Activated naive CD4-positive, alpha-beta T cell treated with anti-CD3 and anti-CD28 coated beads, Interleukin-2, amount 50 U/mL, for 72 hours (primary cell): ENCODE measurements at regions not wholly inside any gene's neighbourhood (a gene's known extent, or its start where the extent isn't known, plus 50 kb on each side); places are given as distances from the start of the nearest gene placed in this dataset.

Experiments
- ATAC-seq, 2 donors: fragments of 150-1000 bp; cut with Tn5 transposase; 2 replicates each; pipeline ENCODE4 v1.10.0; 2021; ENCODE audit warnings: mild to moderate bottlenecking in 2 of 2, moderate library complexity in 2 of 2
- DNase-seq, 2 donors: peaks; one replicate each; pipeline ENCODE4 v3.0.0; 2021 to 2022; ENCODE audit warnings: low spot score in 2 of 2
- H3K27ac Mint-ChIP-seq, 2 donors: one replicate each; pipeline ENCODE4 v1.8.0; 2022; ENCODE audit warnings: mild to moderate bottlenecking in 2 of 2, mixed read lengths in 2 of 2
- H3K36me3 Mint-ChIP-seq, 2 donors: one replicate each; pipeline ENCODE4 v1.8.0; 2022; ENCODE audit warnings: mixed read lengths in 2 of 2
- H3K9me3 Mint-ChIP-seq, 2 donors: one replicate each; pipeline ENCODE4 v1.8.0; 2022; ENCODE audit warnings: mixed read lengths in 2 of 2

- no peak overlapping the region for H3K27ac Mint-ChIP-seq
- H3K36me3 Mint-ChIP-seq = no peaks in the 10 kb centered on the region
- H3K9me3 Mint-ChIP-seq = no peaks in the 10 kb centered on the region
- no peak for DNase-seq
- ATAC-seq = no peak
Measured at GRCh38 chr7:3218411-3219225, 82.4 kb upstream of the SDK1 start.

- Mint-ChIP-seq H3K27ac (no peak overlapping the region), H3K36me3 (peaks cover 7 to 29% of the 10 kb centered on the region in 2 donors), H3K9me3 (peaks cover 6 to 22% of the 10 kb centered on the region in 2 donors)
- DNase-seq = no peak
- ATAC-seq = no peak
Measured at GRCh38 chr7:3229904-3230470, 71.1 kb upstream of the SDK1 start.

- no peak for ATAC-seq
- H3K27ac Mint-ChIP-seq = no peak overlapping the region
- peaks cover 13 to 30% of the 10 kb centered on the region in 2 donors for H3K9me3 Mint-ChIP-seq
- no peak for DNase-seq
- peaks cover 15 to 37% of the 10 kb centered on the region in 2 donors for H3K36me3 Mint-ChIP-seq
Measured at GRCh38 chr7:3230908-3231307, 70.1 kb upstream of the SDK1 start.

- Mint-ChIP-seq H3K9me3 (peaks cover 13 to 41% of the 10 kb centered on the region in 2 donors), H3K27ac (no peak overlapping the region), H3K36me3 (peaks cover 15 to 48% of the 10 kb centered on the region in 2 donors)
- DNase-seq = no peak
- ATAC-seq = no peak
Measured at GRCh38 chr7:3232228-3232627, 68.8 kb upstream of the SDK1 start.

- DNase-seq (no peak), ATAC-seq (no peak)
- no peak overlapping the region for H3K27ac Mint-ChIP-seq
- peaks cover 19 to 48% of the 10 kb centered on the region in 2 donors for H3K9me3 Mint-ChIP-seq
- peaks cover 22 to 55% of the 10 kb centered on the region in 2 donors for H3K36me3 Mint-ChIP-seq
Measured at GRCh38 chr7:3233301-3233700, 67.8 kb upstream of the SDK1 start.

- Mint-ChIP-seq H3K36me3 (peaks cover 22 to 50% of the 10 kb centered on the region in 2 donors), H3K9me3 (peaks cover 19 to 47% of the 10 kb centered on the region in 2 donors), H3K27ac (no peak overlapping the region)
- DNase-seq (no peak), ATAC-seq (no peak)
Measured at GRCh38 chr7:3234051-3234450, 67.0 kb upstream of the SDK1 start.

GRCh38 chr7:3234851-3235250, 66.2 kb upstream of the SDK1 start:
- Mint-ChIP-seq H3K27ac (no peak overlapping the region), H3K9me3 (peaks cover 15 to 39% of the 10 kb centered on the region in 2 donors), H3K36me3 (peaks cover 18 to 42% of the 10 kb centered on the region in 2 donors)
- no peak for ATAC-seq
- DNase-seq = no peak

GRCh38 chr7:3235322-3235721, 65.7 kb upstream of the SDK1 start:
- Mint-ChIP-seq H3K36me3 (peaks cover 18 to 37% of the 10 kb centered on the region in 2 donors), H3K9me3 (peaks cover 15 to 35% of the 10 kb centered on the region in 2 donors)

GRCh38 chr7:3236268-3236667, 64.8 kb upstream of the SDK1 start:
- Mint-ChIP-seq H3K9me3 (peaks cover 15 to 31% of the 10 kb centered on the region in 2 donors), H3K36me3 (peaks cover 18 to 29% of the 10 kb centered on the region in 2 donors), H3K27ac (no peak overlapping the region)
- no peak for ATAC-seq
- DNase-seq = no peak

More at GRCh38 chr7:3235322-3235721, 65.7 kb upstream of the SDK1 start:
- no peak overlapping the region for H3K27ac Mint-ChIP-seq
- DNase-seq (no peak), ATAC-seq (no peak)

- no peak overlapping the region for H3K27ac Mint-ChIP-seq
- ATAC-seq = peak in 1 of 2 donors; percentile 78
- peaks cover 15 to 29% of the 10 kb centered on the region in 2 donors for H3K9me3 Mint-ChIP-seq
- no peak for DNase-seq
- peaks cover 18 to 29% of the 10 kb centered on the region in 2 donors for H3K36me3 Mint-ChIP-seq
Measured at GRCh38 chr7:3238525-3239210, 62.4 kb upstream of the SDK1 start.

- Mint-ChIP-seq H3K27ac (no peak overlapping the region), H3K9me3 (peaks cover 15 to 29% of the 10 kb centered on the region in 2 donors), H3K36me3 (peaks cover 18 to 29% of the 10 kb centered on the region in 2 donors)
- ATAC-seq (no peak), DNase-seq (no peak)
Measured at GRCh38 chr7:3239291-3239691, 61.8 kb upstream of the SDK1 start.

- Mint-ChIP-seq H3K9me3 (peaks cover 6 to 17% of the 10 kb centered on the region in 2 donors), H3K36me3 (peaks cover 7 to 17% of the 10 kb centered on the region in 2 donors), H3K27ac (no peak overlapping the region)
- DNase-seq = no peak
- no peak for ATAC-seq
Measured at GRCh38 chr7:3240826-3241430, 60.1 kb upstream of the SDK1 start.

- no peak for ATAC-seq
Measured at GRCh38 chr7:3241686-3242258, 59.3 kb upstream of the SDK1 start.

GRCh38 chr7:3242398-3242972, 58.6 kb upstream of the SDK1 start:
- Mint-ChIP-seq H3K9me3 (peaks cover 6 to 18% of the 10 kb centered on the region in 2 donors), H3K27ac (peak overlapping the region in 1 of 2 donors; percentile 41), H3K36me3 (peaks cover 15 to 17% of the 10 kb centered on the region in 2 donors)
- ATAC-seq (no peak), DNase-seq (no peak)

More at GRCh38 chr7:3241686-3242258, 59.3 kb upstream of the SDK1 start:
- no peak overlapping the region for H3K27ac Mint-ChIP-seq
- peaks cover 14 to 15% of the 10 kb centered on the region in 2 donors for H3K36me3 Mint-ChIP-seq
- no peak for DNase-seq
- peaks cover 6 to 15% of the 10 kb centered on the region in 2 donors for H3K9me3 Mint-ChIP-seq

- no peak for DNase-seq
- H3K9me3 Mint-ChIP-seq = peaks cover 0 to 11% of the 10 kb centered on the region in 2 donors
Measured at GRCh38 chr7:3243256-3243655, 57.8 kb upstream of the SDK1 start.

GRCh38 chr7:3243680-3244079, 57.4 kb upstream of the SDK1 start:
- Mint-ChIP-seq H3K9me3 (peaks cover 0 to 10% of the 10 kb centered on the region in 2 donors), H3K36me3 (peaks cover 8 to 10% of the 10 kb centered on the region in 2 donors), H3K27ac (no peak overlapping the region)
- no peak for DNase-seq
- ATAC-seq = no peak

More at GRCh38 chr7:3243256-3243655, 57.8 kb upstream of the SDK1 start:
- ATAC-seq = no peak
- Mint-ChIP-seq H3K27ac (peak overlapping the region in 1 of 2 donors; percentile 41), H3K36me3 (peaks cover 8 to 10% of the 10 kb centered on the region in 2 donors)
